Esophagus muscularis mucosa (tissue), 3 donors: ENCODE measurements at regions not wholly inside any gene's neighbourhood (a gene's known extent, or its start where the extent isn't known, plus 50 kb on each side); places are given as distances from the start of the nearest gene placed in this dataset.

ENCODE experiments used
- CTCF ChIP-seq, 3 experiments: fragments of 200-600 bp in 2 of 3; fragments of 450-650 bp in 1 of 3; sonication (generic) in 2 of 3; IDR thresholded peaks; one replicate each; pipeline ENCODE4 v1.5.1; 2017 to 2019; ENCODE audit warnings: antibody characterized with exemption in 3 of 3, mild to moderate bottlenecking in 2 of 3, moderate library complexity in 1 of 3
- POLR2A ChIP-seq: fragments of 450-650 bp; IDR thresholded peaks from one replicate; pipeline ENCODE4 v1.6.1; 2017; ENCODE audit warnings: antibody characterized with exemption, moderate library complexity, mild to moderate bottlenecking, low read depth
- POLR2AphosphoS5 ChIP-seq, 2 donors: sonication (generic); formaldehyde crosslinking; IDR thresholded peaks; one replicate each; pipeline ENCODE4 v1.6.1; 2017; ENCODE audit warnings: antibody characterized with exemption in 2 of 2

DNA sequence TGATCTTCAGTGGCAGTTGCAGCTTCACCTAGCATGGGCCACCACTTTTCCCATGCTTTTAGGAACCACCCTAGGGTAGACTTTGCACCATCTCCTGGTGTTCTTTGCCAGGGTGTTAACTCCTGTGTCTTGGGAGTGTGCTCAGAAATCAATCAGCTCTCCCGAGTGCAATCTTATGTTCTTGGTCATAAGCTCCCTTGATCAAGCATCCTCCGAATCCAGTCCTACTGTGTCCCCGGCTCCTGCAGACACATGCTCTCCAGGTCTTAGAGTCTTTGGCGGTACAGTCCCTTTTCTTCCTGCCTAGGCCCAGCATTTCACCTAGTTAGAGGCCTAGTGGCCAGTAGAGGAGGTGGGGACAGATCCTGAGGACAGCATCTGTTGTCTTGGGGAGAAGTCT is 74.7 kb upstream of the SYN2 start:
- no peak for TF ChIP-seq CTCF (IDR thresholded peaks at IDR 0.05)
- no peak for TF ChIP-seq POLR2A
- TF ChIP-seq POLR2AphosphoS5 (IDR thresholded peaks at IDR 0.05): no peak
